ENCODE measurements at regions not wholly inside any gene's neighbourhood (a gene's known extent, or its start where the extent isn't known, plus 50 kb on each side); places are given as distances from the start of the nearest gene placed in this dataset.

- DNase-seq (ENCODE audit: extremely low read depth in 1 of 4, low spot score in 3 of 4) = no peak
- intact Hi-C loops (cut with micrococcal nuclease) (no loop called here), in situ Hi-C loops (cut with MboI) (no loop called here)
- no peak for ATAC-seq
- H3K79me2 ChIP-seq (ENCODE audit: control insufficient read depth, insufficient read depth, low read length) = no peaks in the 10 kb centered on the region
- H3K4me1 ChIP-seq (replicated peaks in 1 of 2; ENCODE audit: control insufficient read depth in 2 of 2, insufficient read depth in 2 of 2, low read length in 2 of 2) = no peaks in the 10 kb centered on the region
- no peaks in the 10 kb centered on the region for H3K36me3 ChIP-seq (ENCODE audit: control insufficient read depth, insufficient read depth, low read length)
- no peak overlapping the region for H3K27ac ChIP-seq (ENCODE audit: extremely low read depth, low read depth, low read length)
- no peaks in the 10 kb centered on the region for H4K20me1 ChIP-seq (replicated peaks; ENCODE audit: control insufficient read depth, insufficient read depth, low read length)
- no peak overlapping the region for H2AFZ ChIP-seq (ENCODE audit: low read depth, low read length)
- ChIA-PET POLR2A (no interaction called here), CTCF (ENCODE audit: low intra/inter-chr PET ratio) (no interaction called here)
- no peak for TF ChIP-seq MTA3 (IDR thresholded peaks at IDR 0.05; ENCODE audit: borderline replicate concordance)
- no peak for TF ChIP-seq KHSRP (IDR thresholded peaks at IDR 0.05)
- TF ChIP-seq KDM5B (IDR thresholded peaks at IDR 0.05; ENCODE audit: insufficient replicate concordance, low read depth, low read length) = no peak
- no peak for TF ChIP-seq ZBTB8A (IDR thresholded peaks at IDR 0.05; ENCODE audit: partially characterized antibody)
- no peak for TF ChIP-seq ZC3H11A (IDR thresholded peaks at IDR 0.05; ENCODE audit: low read depth, low read length)
- no peak for TF ChIP-seq ERF (CRISPR knock-in tag; IDR thresholded peaks at IDR 0.05)
- TF ChIP-seq TEAD4 (IDR thresholded peaks at IDR 0.05; ENCODE audit: low read length) = no peak
- TF ChIP-seq TEAD4 (CRISPR knock-in tag; IDR thresholded peaks at IDR 0.05; ENCODE audit: borderline replicate concordance) = no peak
- no peak for TF ChIP-seq TCF3 (CRISPR knock-in tag; IDR thresholded peaks at IDR 0.05)
- no peak for TF ChIP-seq ZNF764 (CRISPR knock-in tag; IDR thresholded peaks at IDR 0.05; ENCODE audit: low read depth)
- TF ChIP-seq SIX5 (IDR thresholded peaks at IDR 0.05; ENCODE audit: borderline replicate concordance in 1 of 2, insufficient read depth in 1 of 2, low read depth in 1 of 2, low read length in 2 of 2) = no peak
- no peak for TF ChIP-seq PHF20 (IDR thresholded peaks at IDR 0.05; ENCODE audit: partially characterized antibody)
- no peak for TF ChIP-seq DIDO1 (tag; IDR thresholded peaks at IDR 0.05; ENCODE audit: low read depth)
- no peak for TF ChIP-seq ZNF316 (IDR thresholded peaks at IDR 0.05)
- no peak for TF ChIP-seq SRF (CRISPR knock-in tag; IDR thresholded peaks at IDR 0.05)
- no TSS peak for BruUV-seq (replicated peaks)
- H3K4me2 ChIP-seq (ENCODE audit: insufficient read depth, low read length) = no peak overlapping the region
- WGBS (ENCODE audit: insufficient coverage, low coverage, missing lambda C conversion rate) = 0% methylated on average over 1 of the region's 1 CpG
- H3K9me1 ChIP-seq (ENCODE audit: control insufficient read depth, insufficient read depth, low read length) = no peaks in the 10 kb centered on the region
- no peak for FAIRE-seq
- H3K9me3 ChIP-seq (replicated peaks; ENCODE audit: control insufficient read depth, insufficient read depth, low read depth, low read length) = no peaks in the 10 kb centered on the region
- H3K4me3 ChIP-seq = no peak overlapping the region
- no peaks in the 10 kb centered on the region for H3K27me3 ChIP-seq (ENCODE audit: control insufficient read depth in 2 of 2, insufficient read depth in 2 of 2, low read length in 2 of 2)
- no peak overlapping the region for H3K9ac ChIP-seq (ENCODE audit: insufficient read depth in 1 of 2, low read depth in 2 of 2, low read length in 2 of 2)
Observed at GRCh38 chrX:33273535-33273934, 62.2 kb upstream of the DMD start.

Measured in K562 (cell line).